ENCODE measurements at regions not wholly inside any gene's neighbourhood (a gene's known extent, or its start where the extent isn't known, plus 50 kb on each side); places are given as distances from the start of the nearest gene placed in this dataset.

DNA sequence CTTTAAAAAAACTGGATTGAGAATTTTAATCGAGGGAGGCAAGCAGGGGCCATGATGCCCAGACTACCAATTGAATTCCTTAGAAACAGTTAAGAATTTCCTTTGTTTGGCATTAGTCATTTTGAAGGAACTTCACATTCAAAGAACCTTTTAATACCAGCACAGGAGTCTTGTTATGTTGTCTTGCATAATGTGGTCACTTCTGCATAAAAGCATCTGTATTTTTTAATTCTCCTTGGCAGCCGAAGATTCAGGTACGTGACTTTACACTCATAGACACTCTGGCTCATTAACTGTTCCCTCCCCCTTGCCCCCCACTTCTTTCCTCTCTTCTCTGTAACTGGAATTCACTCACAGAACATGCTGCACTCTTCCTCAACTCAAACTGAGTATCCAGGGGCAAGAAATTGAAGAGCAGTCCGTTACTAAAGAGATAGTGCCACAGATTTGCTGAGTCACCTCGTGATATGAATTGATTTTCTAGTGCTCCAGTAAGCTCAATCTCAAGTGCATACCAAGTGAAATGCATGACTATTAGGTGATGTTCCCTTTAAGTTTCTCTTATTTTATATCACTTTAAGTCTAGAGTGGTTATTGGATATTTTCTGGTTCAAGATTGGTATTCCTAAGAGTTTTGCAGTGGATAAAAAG, 572.2 kb upstream of the SOX9 start:
- TF ChIP-seq, protein P1, sequence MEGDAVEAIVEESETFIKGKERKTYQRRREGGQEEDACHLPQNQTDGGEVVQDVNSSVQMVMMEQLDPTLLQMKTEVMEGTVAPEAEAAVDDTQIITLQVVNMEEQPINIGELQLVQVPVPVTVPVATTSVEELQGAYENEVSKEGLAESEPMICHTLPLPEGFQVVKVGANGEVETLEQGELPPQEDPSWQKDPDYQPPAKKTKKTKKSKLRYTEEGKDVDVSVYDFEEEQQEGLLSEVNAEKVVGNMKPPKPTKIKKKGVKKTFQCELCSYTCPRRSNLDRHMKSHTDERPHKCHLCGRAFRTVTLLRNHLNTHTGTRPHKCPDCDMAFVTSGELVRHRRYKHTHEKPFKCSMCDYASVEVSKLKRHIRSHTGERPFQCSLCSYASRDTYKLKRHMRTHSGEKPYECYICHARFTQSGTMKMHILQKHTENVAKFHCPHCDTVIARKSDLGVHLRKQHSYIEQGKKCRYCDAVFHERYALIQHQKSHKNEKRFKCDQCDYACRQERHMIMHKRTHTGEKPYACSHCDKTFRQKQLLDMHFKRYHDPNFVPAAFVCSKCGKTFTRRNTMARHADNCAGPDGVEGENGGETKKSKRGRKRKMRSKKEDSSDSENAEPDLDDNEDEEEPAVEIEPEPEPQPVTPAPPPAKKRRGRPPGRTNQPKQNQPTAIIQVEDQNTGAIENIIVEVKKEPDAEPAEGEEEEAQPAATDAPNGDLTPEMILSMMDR (IDR thresholded peaks at IDR 0.05) = no peak
- TF ChIP-seq TFCP2L1 (CRISPR knock-in tag; IDR thresholded peaks at IDR 0.05) = no peak
- no peak for TF ChIP-seq ZSCAN20 (CRISPR knock-in tag; IDR thresholded peaks at IDR 0.05)
- TF ChIP-seq, protein P2, sequence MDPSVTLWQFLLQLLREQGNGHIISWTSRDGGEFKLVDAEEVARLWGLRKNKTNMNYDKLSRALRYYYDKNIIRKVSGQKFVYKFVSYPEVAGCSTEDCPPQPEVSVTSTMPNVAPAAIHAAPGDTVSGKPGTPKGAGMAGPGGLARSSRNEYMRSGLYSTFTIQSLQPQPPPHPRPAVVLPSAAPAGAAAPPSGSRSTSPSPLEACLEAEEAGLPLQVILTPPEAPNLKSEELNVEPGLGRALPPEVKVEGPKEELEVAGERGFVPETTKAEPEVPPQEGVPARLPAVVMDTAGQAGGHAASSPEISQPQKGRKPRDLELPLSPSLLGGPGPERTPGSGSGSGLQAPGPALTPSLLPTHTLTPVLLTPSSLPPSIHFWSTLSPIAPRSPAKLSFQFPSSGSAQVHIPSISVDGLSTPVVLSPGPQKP (IDR thresholded peaks at IDR 0.05; ENCODE audit: low read depth, low read length) = no peak
- no peak for TF ChIP-seq RFX5 (IDR thresholded peaks at IDR 0.05)
- TF ChIP-seq POLR2A (IDR thresholded peaks at IDR 0.05; ENCODE audit: low read length) = no peak
- TF ChIP-seq FOSL2 (IDR thresholded peaks at IDR 0.05) = no peak
- no peak for TF ChIP-seq FOSL2 (CRISPR knock-in tag; IDR thresholded peaks at IDR 0.05)
- TF ChIP-seq ZFP36 (IDR thresholded peaks at IDR 0.05; ENCODE audit: borderline replicate concordance, partially characterized antibody) = no peak
- no peak for TF ChIP-seq MAX (IDR thresholded peaks at IDR 0.05)
- TF ChIP-seq, protein P3, sequence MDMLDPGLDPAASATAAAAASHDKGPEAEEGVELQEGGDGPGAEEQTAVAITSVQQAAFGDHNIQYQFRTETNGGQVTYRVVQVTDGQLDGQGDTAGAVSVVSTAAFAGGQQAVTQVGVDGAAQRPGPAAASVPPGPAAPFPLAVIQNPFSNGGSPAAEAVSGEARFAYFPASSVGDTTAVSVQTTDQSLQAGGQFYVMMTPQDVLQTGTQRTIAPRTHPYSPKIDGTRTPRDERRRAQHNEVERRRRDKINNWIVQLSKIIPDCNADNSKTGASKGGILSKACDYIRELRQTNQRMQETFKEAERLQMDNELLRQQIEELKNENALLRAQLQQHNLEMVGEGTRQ (IDR thresholded peaks at IDR 0.05) = no peak
- TF ChIP-seq MAZ (IDR thresholded peaks at IDR 0.05; ENCODE audit: borderline replicate concordance, low read depth, low read length) = no peak
